Vagina (tissue), 2 donors: ENCODE measurements at regions not wholly inside any gene's neighbourhood (a gene's known extent, or its start where the extent isn't known, plus 50 kb on each side); places are given as distances from the start of the nearest gene placed in this dataset.

ENCODE experiments used
- DNase-seq, 2 donors: peaks; one replicate each; pipeline ENCODE4 v3.0.0-alpha.2; 2017; ENCODE audit errors: extremely low spot score in 2 of 2
- H3K27ac ChIP-seq: fragments of 200-600 bp; sonication (generic); one replicate; pipeline ENCODE4 v1.5.1; 2019
- H3K27me3 ChIP-seq: fragments of 200-600 bp; sonication (generic); one replicate; pipeline ENCODE4 v1.5.1; 2019
- H3K36me3 ChIP-seq, 2 donors: fragments of 200-600 bp; sonication (generic); one replicate each; pipeline ENCODE4 v1.5.1; 2017 to 2019
- H3K4me1 ChIP-seq: fragments of 200-600 bp; sonication (generic); one replicate; pipeline ENCODE4 v1.5.1; 2019
- H3K4me3 ChIP-seq, 2 donors: fragments of 200-600 bp; sonication (generic); 1 replicate in 1 of 2; 2 replicates in 1 of 2; pipeline ENCODE4 v1.5.1; 2016 to 2019
- H3K9me3 ChIP-seq: fragments of 200-600 bp; sonication (generic); one replicate; pipeline ENCODE4 v1.5.1; 2019
- CTCF ChIP-seq, 3 experiments: fragments of 450-650 bp in 2 of 3; fragments of 200-600 bp in 1 of 3; sonication (generic) in 1 of 3; IDR thresholded peaks; one replicate each; pipeline ENCODE4 v1.5.1; 2017 to 2019; ENCODE audit warnings: antibody characterized with exemption in 3 of 3, mild to moderate bottlenecking in 2 of 3, moderate library complexity in 2 of 3
- POLR2A ChIP-seq, 2 donors: fragments of 450-650 bp; IDR thresholded peaks; one replicate each; pipeline ENCODE4 v1.6.1; 2017; ENCODE audit warnings: antibody characterized with exemption in 2 of 2, mild to moderate bottlenecking in 2 of 2, moderate library complexity in 2 of 2
- POLR2AphosphoS5 ChIP-seq, 2 donors: sonication (generic); formaldehyde crosslinking; IDR thresholded peaks; one replicate each; pipeline ENCODE4 v1.9.0; 2017; ENCODE audit warnings: antibody characterized with exemption in 2 of 2, mild to moderate bottlenecking in 2 of 2, low read depth in 1 of 2; ENCODE audit not compliant: insufficient read depth in 1 of 2
- intact Hi-C: fragments of 100-400 bp; cut with DNase I; formaldehyde crosslinking; loops from one replicate; pipeline ENCODE4 v1.15.1; 2023

- Histone ChIP-seq H3K9me3 (no peaks in the 10 kb centered on the region), H3K27me3 (no peaks in the 10 kb centered on the region), H3K4me3 (no peak overlapping the region), H3K36me3 (no peaks in the 10 kb centered on the region), H3K4me1 (no peaks in the 10 kb centered on the region), H3K27ac (no peak overlapping the region)
- intact Hi-C loops = no loop called here
- TF ChIP-seq POLR2AphosphoS5 (IDR thresholded peaks at IDR 0.05; ENCODE audit: insufficient read depth in 1 of 2, low read depth in 1 of 2) = no peak
- DNase-seq = no peak
Observed at GRCh38 chr4:111494971-111495370, 650.3 kb upstream of the FAM241A start.

GRCh38 chr4:111499291-111499690 is 646.0 kb upstream of the FAM241A start:
- DNase-seq = no peak
- Histone ChIP-seq H3K9me3 (no peaks in the 10 kb centered on the region), H3K4me3 (no peak overlapping the region), H3K36me3 (no peaks in the 10 kb centered on the region), H3K4me1 (no peaks in the 10 kb centered on the region), H3K27ac (no peak overlapping the region), H3K27me3 (no peaks in the 10 kb centered on the region)
- TF ChIP-seq CTCF (IDR thresholded peaks at IDR 0.05) (no peak), POLR2A (IDR thresholded peaks at IDR 0.05) (no peak), POLR2AphosphoS5 (IDR thresholded peaks at IDR 0.05; ENCODE audit: insufficient read depth in 1 of 2, low read depth in 1 of 2) (no peak)
- intact Hi-C loops = no loop called here

GRCh38 chr4:111499706-111500105 is 645.5 kb upstream of the FAM241A start:
- Histone ChIP-seq H3K4me3 (no peak overlapping the region), H3K27ac (no peak overlapping the region), H3K4me1 (no peaks in the 10 kb centered on the region), H3K36me3 (no peaks in the 10 kb centered on the region), H3K9me3 (no peaks in the 10 kb centered on the region), H3K27me3 (no peaks in the 10 kb centered on the region)
- no peak for DNase-seq
- TF ChIP-seq POLR2A (IDR thresholded peaks at IDR 0.05) = no peak
- no peak for TF ChIP-seq CTCF (IDR thresholded peaks at IDR 0.05)
- no peak for TF ChIP-seq POLR2AphosphoS5 (IDR thresholded peaks at IDR 0.05; ENCODE audit: insufficient read depth in 1 of 2, low read depth in 1 of 2)
- intact Hi-C loops = no loop called here

- intact Hi-C loops = no loop called here
- no peak overlapping the region for H3K4me3 ChIP-seq
- no peaks in the 10 kb centered on the region for H3K27me3 ChIP-seq
- no peak for DNase-seq
- no peaks in the 10 kb centered on the region for H3K9me3 ChIP-seq
- no peak overlapping the region for H3K27ac ChIP-seq
- no peak for TF ChIP-seq CTCF (IDR thresholded peaks at IDR 0.05)
- no peak for TF ChIP-seq POLR2AphosphoS5 (IDR thresholded peaks at IDR 0.05; ENCODE audit: insufficient read depth in 1 of 2, low read depth in 1 of 2)
- no peaks in the 10 kb centered on the region for H3K4me1 ChIP-seq
- no peaks in the 10 kb centered on the region for H3K36me3 ChIP-seq
Observed at GRCh38 chr4:111500858-111501257, 644.4 kb upstream of the FAM241A start.

GRCh38 chr4:111501946-111502345 is 643.3 kb upstream of the FAM241A start:
- Histone ChIP-seq H3K27ac (no peak overlapping the region), H3K4me1 (no peaks in the 10 kb centered on the region), H3K27me3 (no peaks in the 10 kb centered on the region), H3K9me3 (no peaks in the 10 kb centered on the region), H3K36me3 (no peaks in the 10 kb centered on the region), H3K4me3 (no peak overlapping the region)
- TF ChIP-seq POLR2A (IDR thresholded peaks at IDR 0.05) = no peak
- TF ChIP-seq POLR2AphosphoS5 (IDR thresholded peaks at IDR 0.05; ENCODE audit: insufficient read depth in 1 of 2, low read depth in 1 of 2) = no peak
- intact Hi-C loops = no loop called here
- no peak for DNase-seq

- Histone ChIP-seq H3K27me3 (no peaks in the 10 kb centered on the region), H3K27ac (no peak overlapping the region), H3K4me3 (no peak overlapping the region), H3K4me1 (no peaks in the 10 kb centered on the region), H3K9me3 (no peaks in the 10 kb centered on the region), H3K36me3 (no peaks in the 10 kb centered on the region)
- intact Hi-C loops = no loop called here
- no peak for DNase-seq
- no peak for TF ChIP-seq POLR2AphosphoS5 (IDR thresholded peaks at IDR 0.05; ENCODE audit: insufficient read depth in 1 of 2, low read depth in 1 of 2)
- TF ChIP-seq POLR2A (IDR thresholded peaks at IDR 0.05) = no peak
- TF ChIP-seq CTCF (IDR thresholded peaks at IDR 0.05) = no peak
Observed at GRCh38 chr4:111502626-111503025, 642.6 kb upstream of the FAM241A start.
